GM12878 (cell line): ENCODE measurements at regions not wholly inside any gene's neighbourhood (a gene's known extent, or its start where the extent isn't known, plus 50 kb on each side); places are given as distances from the start of the nearest gene placed in this dataset.

Source experiments
- CBX5 ChIP-seq: sonication (generic); IDR thresholded peaks from 2 replicates; pipeline ENCODE4 v1.6.1; 2016; ENCODE audit warnings: low read depth, moderate library complexity, mild to moderate bottlenecking, inconsistent platforms
- CEBPB ChIP-seq, 2 experiments: fragments of 150-350 bp in 1 of 2; IDR thresholded peaks; 2 replicates each; pipeline ENCODE4 v1.6.1; 2012 to 2014; ENCODE audit warnings: low read depth in 2 of 2, low read length in 2 of 2, borderline replicate concordance in 1 of 2, inconsistent platforms in 1 of 2
- RELA ChIP-seq: fragments of 450-650 bp; IDR thresholded peaks from 2 replicates; pipeline ENCODE4 v1.8.0; 2014; ENCODE audit warnings: borderline replicate concordance; ENCODE audit not compliant: partially characterized antibody
- SMAD5 ChIP-seq: IDR thresholded peaks from 2 replicates; pipeline ENCODE4 v1.6.1; 2016; ENCODE audit warnings: antibody characterized with exemption, low read depth
- TAF1 ChIP-seq: IDR thresholded peaks from 2 replicates; pipeline ENCODE4 v1.6.1; 2011; ENCODE audit warnings: mild to moderate bottlenecking, low read depth, low read length, borderline replicate concordance
- ZNF622 ChIP-seq: fragments of 450-650 bp; IDR thresholded peaks from 2 replicates; pipeline ENCODE4 v1.6.1; 2017; ENCODE audit warnings: mild to moderate bottlenecking, inconsistent platforms
- ZSCAN29 ChIP-seq: fragments of 450-650 bp; IDR thresholded peaks from 2 replicates; pipeline ENCODE4 v1.6.1; 2017; ENCODE audit warnings: mild to moderate bottlenecking, moderate library complexity
- TF ChIP-seq, protein P1 (sequence below): fragments of 450-650 bp; IDR thresholded peaks from 2 replicates; pipeline ENCODE4 v1.6.1; 2018; ENCODE audit warnings: borderline replicate concordance, mild to moderate bottlenecking; ENCODE audit not compliant: partially characterized antibody
- TF ChIP-seq, protein P2 (sequence below): IDR thresholded peaks from 2 replicates; pipeline ENCODE4 v1.6.1; 2012; ENCODE audit warnings: low read depth, low read length, improper control_type of control experiment
- TF ChIP-seq, protein P3 (sequence below): fragments of 450-650 bp; IDR thresholded peaks from 2 replicates; pipeline ENCODE4 v1.6.1; 2018; ENCODE audit warnings: mild to moderate bottlenecking, low read depth, moderate library complexity; ENCODE audit not compliant: partially characterized antibody

DNA sequence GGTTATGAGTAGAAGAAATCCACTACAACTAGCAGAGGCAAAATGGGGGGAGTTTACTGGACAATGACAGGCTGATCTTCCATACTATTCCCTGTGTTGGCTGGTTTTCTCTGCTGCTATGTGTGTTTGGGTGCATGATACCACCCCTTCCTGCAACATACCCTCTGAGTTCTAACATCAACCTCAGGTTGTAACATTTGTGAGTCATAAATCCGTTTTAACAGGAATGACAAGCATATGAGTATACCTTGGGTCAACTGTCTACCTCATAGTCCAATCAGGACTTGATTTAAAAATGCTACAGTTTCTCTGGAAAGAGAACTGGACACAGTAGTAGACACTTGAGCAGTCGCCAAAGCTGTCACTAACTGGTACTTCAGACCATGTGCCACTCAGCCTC, 422.9 kb downstream of the KCTD12 start (continued):
- TF ChIP-seq ZSCAN29 (no peak), CEBPB (IDR thresholded peaks at IDR 0.05; ENCODE audit: borderline replicate concordance in 1 of 2, low read depth in 2 of 2, low read length in 2 of 2) (no peak), SMAD5 (no peak), RELA (no peak), CBX5 (no peak), ZNF622 (no peak), TAF1 (no peak)
- TF ChIP-seq, protein P1, sequence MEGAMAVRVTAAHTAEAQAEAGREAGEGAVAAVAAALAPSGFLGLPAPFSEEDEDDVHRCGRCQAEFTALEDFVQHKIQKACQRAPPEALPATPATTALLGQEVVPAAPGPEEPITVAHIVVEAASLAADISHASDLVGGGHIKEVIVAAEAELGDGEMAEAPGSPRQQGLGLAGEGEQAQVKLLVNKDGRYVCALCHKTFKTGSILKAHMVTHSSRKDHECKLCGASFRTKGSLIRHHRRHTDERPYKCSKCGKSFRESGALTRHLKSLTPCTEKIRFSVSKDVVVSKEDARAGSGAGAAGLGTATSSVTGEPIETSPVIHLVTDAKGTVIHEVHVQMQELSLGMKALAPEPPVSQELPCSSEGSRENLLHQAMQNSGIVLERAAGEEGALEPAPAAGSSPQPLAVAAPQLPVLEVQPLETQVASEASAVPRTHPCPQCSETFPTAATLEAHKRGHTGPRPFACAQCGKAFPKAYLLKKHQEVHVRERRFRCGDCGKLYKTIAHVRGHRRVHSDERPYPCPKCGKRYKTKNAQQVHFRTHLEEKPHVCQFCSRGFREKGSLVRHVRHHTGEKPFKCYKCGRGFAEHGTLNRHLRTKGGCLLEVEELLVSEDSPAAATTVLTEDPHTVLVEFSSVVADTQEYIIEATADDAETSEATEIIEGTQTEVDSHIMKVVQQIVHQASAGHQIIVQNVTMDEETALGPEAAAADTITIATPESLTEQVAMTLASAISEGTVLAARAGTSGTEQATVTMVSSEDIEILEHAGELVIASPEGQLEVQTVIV: no peak
- TF ChIP-seq, protein P2, sequence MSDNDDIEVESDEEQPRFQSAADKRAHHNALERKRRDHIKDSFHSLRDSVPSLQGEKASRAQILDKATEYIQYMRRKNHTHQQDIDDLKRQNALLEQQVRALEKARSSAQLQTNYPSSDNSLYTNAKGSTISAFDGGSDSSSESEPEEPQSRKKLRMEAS: no peak
- TF ChIP-seq, protein P3, sequence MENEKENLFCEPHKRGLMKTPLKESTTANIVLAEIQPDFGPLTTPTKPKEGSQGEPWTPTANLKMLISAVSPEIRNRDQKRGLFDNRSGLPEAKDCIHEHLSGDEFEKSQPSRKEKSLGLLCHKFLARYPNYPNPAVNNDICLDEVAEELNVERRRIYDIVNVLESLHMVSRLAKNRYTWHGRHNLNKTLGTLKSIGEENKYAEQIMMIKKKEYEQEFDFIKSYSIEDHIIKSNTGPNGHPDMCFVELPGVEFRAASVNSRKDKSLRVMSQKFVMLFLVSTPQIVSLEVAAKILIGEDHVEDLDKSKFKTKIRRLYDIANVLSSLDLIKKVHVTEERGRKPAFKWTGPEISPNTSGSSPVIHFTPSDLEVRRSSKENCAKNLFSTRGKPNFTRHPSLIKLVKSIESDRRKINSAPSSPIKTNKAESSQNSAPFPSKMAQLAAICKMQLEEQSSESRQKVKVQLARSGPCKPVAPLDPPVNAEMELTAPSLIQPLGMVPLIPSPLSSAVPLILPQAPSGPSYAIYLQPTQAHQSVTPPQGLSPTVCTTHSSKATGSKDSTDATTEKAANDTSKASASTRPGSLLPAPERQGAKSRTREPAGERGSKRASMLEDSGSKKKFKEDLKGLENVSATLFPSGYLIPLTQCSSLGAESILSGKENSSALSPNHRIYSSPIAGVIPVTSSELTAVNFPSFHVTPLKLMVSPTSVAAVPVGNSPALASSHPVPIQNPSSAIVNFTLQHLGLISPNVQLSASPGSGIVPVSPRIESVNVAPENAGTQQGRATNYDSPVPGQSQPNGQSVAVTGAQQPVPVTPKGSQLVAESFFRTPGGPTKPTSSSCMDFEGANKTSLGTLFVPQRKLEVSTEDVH: no peak
